ENCODE measurements at regions not wholly inside any gene's neighbourhood (a gene's known extent, or its start where the extent isn't known, plus 50 kb on each side); places are given as distances from the start of the nearest gene placed in this dataset.

DNA sequence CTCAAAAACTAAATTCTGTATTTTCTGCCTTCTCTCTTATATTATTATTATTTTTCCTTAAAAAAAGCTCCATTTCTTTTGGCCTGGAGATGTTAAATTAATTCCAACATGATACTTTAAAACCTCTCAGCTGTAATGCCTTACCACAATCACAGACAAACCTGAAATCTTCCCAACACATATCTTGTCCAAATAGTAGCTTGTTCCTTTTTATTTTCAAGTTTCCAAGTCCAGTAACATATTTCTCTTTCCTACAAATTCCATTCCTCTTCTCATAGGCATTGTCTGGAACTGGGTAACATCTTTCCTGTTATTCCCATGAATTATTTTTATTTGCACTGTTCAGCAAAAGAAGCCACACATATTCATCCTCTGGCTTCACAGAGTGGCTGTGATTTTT is 137.0 kb downstream of the SLITRK6 start:
- FAIRE-seq: no peak
- Histone ChIP-seq H3K27me3 (replicated peaks in 1 of 2; ENCODE audit: control insufficient read depth in 2 of 2, insufficient read depth in 2 of 2, low read length in 1 of 2) (no peaks in the 10 kb centered on the region), H4K20me1 (ENCODE audit: control insufficient read depth, insufficient read depth) (no peaks in the 10 kb centered on the region), H3K4me1 (ENCODE audit: control insufficient read depth, insufficient read depth, low read length) (no peaks in the 10 kb centered on the region), H3K9ac (ENCODE audit: control insufficient read depth, insufficient read depth, low read length) (no peak overlapping the region), H3K27ac (ENCODE audit: control insufficient read depth, insufficient read depth) (no peak overlapping the region), H3K4me2 (ENCODE audit: control insufficient read depth, insufficient read depth) (no peak overlapping the region), H3K36me3 (ENCODE audit: control insufficient read depth in 2 of 2, insufficient read depth in 2 of 2, low read length in 1 of 2) (no peaks in the 10 kb centered on the region), H3K9me3 (replicated peaks; ENCODE audit: control insufficient read depth, insufficient read depth, low read length) (no peaks in the 10 kb centered on the region), H3K79me2 (ENCODE audit: control insufficient read depth, insufficient read depth, low read length) (no peaks in the 10 kb centered on the region), H3K4me3 (no peak overlapping the region), H2AFZ (ENCODE audit: control insufficient read depth, low read depth, low read length) (no peak overlapping the region)
- no TSS peak for BruUV-seq (replicated peaks)
- in situ Hi-C loops (cut with MboI): no loop called here
- no peak for ATAC-seq
- ChIA-PET CTCF (no interaction called here), SMC1A (ENCODE audit: uncharacterized antibody, unreplicated experiment) (interaction anchor here (0.7 to 5.7 kb wide), 3 partner anchors 10 to 32 kb away, joined by 3 to 37 read pairs (median 3); no protein-coding TSS in a partner anchor), POLR2A (no interaction called here), RAD21 (ENCODE audit: unreplicated experiment) (interaction anchor here (2.5 kb wide), 1 partner anchor 11 kb away, joined by 8 read pairs; no protein-coding TSS in a partner anchor)
- no peak for DNase-seq (ENCODE audit: low read depth, low spot score)
- intact Hi-C loops (cut with micrococcal nuclease; ENCODE audit: unreplicated experiment): no loop called here
- TF ChIP-seq GABPA (IDR thresholded peaks at IDR 0.05; ENCODE audit: low read depth): no peak
- TF ChIP-seq SREBF2 (IDR thresholded peaks at IDR 0.05; ENCODE audit: low read length): no peak
- no peak for TF ChIP-seq MXI1 (IDR thresholded peaks at IDR 0.05; ENCODE audit: low read depth, low read length)
- TF ChIP-seq HDAC6 (IDR thresholded peaks at IDR 0.05; ENCODE audit: unreplicated experiment): no peak
- no peak for TF ChIP-seq BRCA1 (IDR thresholded peaks at IDR 0.05; ENCODE audit: low read depth, low read length)
- no peak for TF ChIP-seq TARDBP (IDR thresholded peaks at IDR 0.05; ENCODE audit: borderline replicate concordance)
- no peak for TF ChIP-seq PRDM15 (CRISPR knock-in tag; IDR thresholded peaks at IDR 0.05)
- no peak for TF ChIP-seq EP300 (IDR thresholded peaks at IDR 0.05; ENCODE audit: borderline replicate concordance in 1 of 2, control insufficient read depth in 1 of 2, low read depth in 2 of 2, low read length in 2 of 2)
- no peak for TF ChIP-seq NBN (IDR thresholded peaks at IDR 0.05)
- no peak for TF ChIP-seq POU2F2 (IDR thresholded peaks at IDR 0.05; ENCODE audit: borderline replicate concordance, low read depth, low read length)
- TF ChIP-seq RB1 (IDR thresholded peaks at IDR 0.05; ENCODE audit: borderline replicate concordance): no peak
- TF ChIP-seq MYC (IDR thresholded peaks at IDR 0.05; ENCODE audit: insufficient read depth, insufficient read length, insufficient replicate concordance, low read length, severe bottlenecking): no peak
- no peak for TF ChIP-seq POLR2AphosphoS2 (IDR thresholded peaks at IDR 0.05; ENCODE audit: low read depth, low read length)
- no peak for TF ChIP-seq STAT3 (IDR thresholded peaks at IDR 0.05; ENCODE audit: low read depth, low read length)
- TF ChIP-seq, protein P1, sequence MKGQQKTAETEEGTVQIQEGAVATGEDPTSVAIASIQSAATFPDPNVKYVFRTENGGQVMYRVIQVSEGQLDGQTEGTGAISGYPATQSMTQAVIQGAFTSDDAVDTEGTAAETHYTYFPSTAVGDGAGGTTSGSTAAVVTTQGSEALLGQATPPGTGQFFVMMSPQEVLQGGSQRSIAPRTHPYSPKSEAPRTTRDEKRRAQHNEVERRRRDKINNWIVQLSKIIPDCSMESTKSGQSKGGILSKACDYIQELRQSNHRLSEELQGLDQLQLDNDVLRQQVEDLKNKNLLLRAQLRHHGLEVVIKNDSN (IDR thresholded peaks at IDR 0.05; ENCODE audit: borderline replicate concordance, extremely low read length, insufficient read depth, low read depth, low read length): no peak
- no peak for TF ChIP-seq RELB (IDR thresholded peaks at IDR 0.05; ENCODE audit: low read depth)
- no peak for TF ChIP-seq SMC3 (IDR thresholded peaks at IDR 0.05; ENCODE audit: borderline replicate concordance, low read length)
- TF ChIP-seq IRF4 (IDR thresholded peaks at IDR 0.05; ENCODE audit: low read depth, low read length): no peak
- no peak for TF ChIP-seq SUPT20H (IDR thresholded peaks at IDR 0.05; ENCODE audit: borderline replicate concordance, control insufficient read depth, low read depth, low read length)
